Activated T-helper 2 cell treated with anti-CD3 and anti-CD28 coated beads, Interferon-gamma antibody, Interleukin-2, Interleukin-4, amounts not matched to agents 10 μg/mL and 5 μg/mL and 100 μg/mL, durations not matched to agents 14 hours and 24 hours and 36 hours (primary cell): ENCODE measurements at regions not wholly inside any gene's neighbourhood (a gene's known extent, or its start where the extent isn't known, plus 50 kb on each side); places are given as distances from the start of the nearest gene placed in this dataset.
"Not testable (repeated sequence)": the region's sequence is repeated elsewhere in the genome, so short reads cannot be mapped to it uniquely, and the experiment has no call there.

Experiments used
- DNase-seq: peaks from one replicate; pipeline ENCODE4 v3.0.0; 2021; ENCODE audit warnings: low spot score
- H3K27ac Mint-ChIP-seq: one replicate; pipeline ENCODE4 v1.8.0; 2021; ENCODE audit warnings: mixed read lengths
- H3K27me3 Mint-ChIP-seq: one replicate; pipeline ENCODE4 v1.8.0; 2021; ENCODE audit warnings: low read depth, mixed read lengths
- H3K36me3 Mint-ChIP-seq: one replicate; pipeline ENCODE4 v1.8.0; 2021; ENCODE audit warnings: low read depth, mixed read lengths
- H3K4me1 Mint-ChIP-seq: one replicate; pipeline ENCODE4 v1.8.0; 2021; ENCODE audit warnings: low read depth, mixed read lengths
- H3K4me3 Mint-ChIP-seq: one replicate; pipeline ENCODE4 v1.8.0; 2021; ENCODE audit warnings: low read depth, mild to moderate bottlenecking, moderate library complexity, mixed read lengths
- H3K9me3 Mint-ChIP-seq: one replicate; pipeline ENCODE4 v1.8.0; 2021; ENCODE audit warnings: mixed read lengths
- intact Hi-C: fragments of 100-400 bp; cut with micrococcal nuclease; formaldehyde crosslinking; loops from one replicate; pipeline ENCODE4 v1.15.1; 2023

DNA sequence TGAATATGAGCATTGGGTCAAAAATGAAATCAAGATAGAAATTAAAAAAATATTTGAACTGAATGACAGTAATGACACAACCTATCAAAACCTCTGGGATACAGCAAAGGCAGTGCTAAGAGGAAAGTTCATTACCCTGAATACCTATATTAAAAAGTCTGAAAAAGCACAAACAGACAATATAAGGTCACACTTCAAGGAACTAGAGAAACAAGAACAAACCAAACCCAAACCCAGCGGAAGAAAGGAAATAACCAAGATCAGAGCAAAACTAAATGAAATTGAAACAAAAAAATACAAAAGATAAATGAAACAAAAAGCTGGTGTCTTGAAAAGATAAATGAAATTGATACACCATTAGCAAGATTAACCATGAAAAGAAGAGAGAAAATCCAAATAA lies 140.5 kb upstream of the MAN1A1 start:
- peak overlapping the region; percentile 3 for H3K4me3 Mint-ChIP-seq
- peaks cover 22% of the 10 kb centered on the region for H3K4me1 Mint-ChIP-seq
- H3K27ac Mint-ChIP-seq, intact Hi-C loops, DNase-seq: not testable (repeated sequence)
- H3K36me3 Mint-ChIP-seq = peaks cover 22% of the 10 kb centered on the region
- H3K9me3 Mint-ChIP-seq = peaks cover 18% of the 10 kb centered on the region
- peaks cover 28% of the 10 kb centered on the region for H3K27me3 Mint-ChIP-seq

DNA sequence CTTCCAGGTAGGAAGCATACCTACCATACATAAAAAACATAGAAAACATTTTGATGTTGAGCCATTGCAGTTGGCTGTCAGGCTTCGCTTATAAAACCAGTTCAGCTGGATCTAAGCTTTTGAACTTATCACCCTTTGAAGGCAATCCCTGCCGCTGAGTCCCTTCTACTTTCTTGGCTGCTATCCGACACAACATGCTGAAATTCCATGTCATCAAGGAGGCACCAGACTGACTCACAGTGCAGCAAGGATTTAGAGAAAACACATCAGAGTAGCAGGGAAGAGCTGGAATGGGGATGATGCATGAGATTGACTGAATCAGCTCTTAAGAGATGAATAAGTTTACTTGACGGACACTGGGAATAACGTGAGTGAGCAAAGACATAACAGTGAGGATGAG lies 135.0 kb upstream of the MAN1A1 start:
- Mint-ChIP-seq H3K27ac (no peak overlapping the region), H3K9me3 (peaks cover 4% of the 10 kb centered on the region), H3K36me3 (peaks cover 17% of the 10 kb centered on the region)

DNA sequence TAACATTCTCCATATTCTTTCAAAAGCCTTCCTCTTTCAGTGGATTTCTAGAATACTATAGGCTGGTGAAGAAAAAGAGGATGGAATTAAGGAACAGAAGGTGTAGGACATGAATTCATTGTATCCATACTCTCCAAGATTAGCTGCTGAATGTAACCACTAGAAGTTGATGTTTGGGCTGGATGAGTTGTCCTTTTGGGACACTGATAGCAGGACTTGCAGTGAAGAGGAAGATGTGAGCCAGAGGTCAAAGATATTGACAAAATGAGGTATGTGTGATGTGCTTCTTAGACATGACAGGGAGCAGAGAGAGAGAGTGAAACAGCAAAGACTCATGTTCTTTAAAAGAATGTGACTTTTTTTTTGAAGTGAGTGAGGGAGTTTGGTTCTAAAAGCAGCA lies 134.3 kb upstream of the MAN1A1 start:
- H3K27me3 Mint-ChIP-seq = peaks cover 16% of the 10 kb centered on the region
- DNase-seq = no peak
- H3K36me3 Mint-ChIP-seq = peaks cover 11% of the 10 kb centered on the region
- intact Hi-C loops = no loop called here
- no peak overlapping the region for H3K4me3 Mint-ChIP-seq
- H3K4me1 Mint-ChIP-seq = peaks cover 1% of the 10 kb centered on the region
- H3K9me3 Mint-ChIP-seq = peaks cover 4% of the 10 kb centered on the region
- H3K27ac Mint-ChIP-seq = no peak overlapping the region

More for the DNA sequence above, 135.0 kb upstream of the MAN1A1 start:
- intact Hi-C loops = no loop called here
- no peak for DNase-seq
- Mint-ChIP-seq H3K4me3 (no peak overlapping the region), H3K27me3 (peaks cover 16% of the 10 kb centered on the region), H3K4me1 (peaks cover 7% of the 10 kb centered on the region)

DNA sequence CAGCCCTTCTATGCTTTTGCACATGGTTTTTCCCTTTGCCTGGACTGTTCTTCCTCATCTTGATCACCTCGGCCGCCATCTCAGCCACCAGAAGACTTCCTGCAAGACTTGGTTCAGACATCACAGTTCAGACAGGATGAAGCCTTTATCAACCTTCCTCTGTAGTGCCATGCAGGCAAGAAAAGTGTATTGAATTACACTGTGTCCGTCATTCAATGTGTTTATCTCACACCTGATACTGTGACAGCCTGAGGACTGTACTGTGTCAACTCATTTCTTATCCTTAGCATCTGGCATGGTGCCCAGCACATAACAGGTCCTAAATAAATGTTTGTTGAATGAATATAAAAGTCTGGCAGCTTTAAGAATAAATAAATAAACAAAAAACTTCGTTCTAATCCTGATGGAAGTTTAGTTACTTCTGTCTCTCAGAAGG lies 133.3 kb upstream of the MAN1A1 start:
- no peak for DNase-seq
- intact Hi-C loops = no loop called here
- no peaks in the 10 kb centered on the region for H3K4me1 Mint-ChIP-seq
- peaks cover 20% of the 10 kb centered on the region for H3K27me3 Mint-ChIP-seq
- peaks cover 7% of the 10 kb centered on the region for H3K36me3 Mint-ChIP-seq
- H3K9me3 Mint-ChIP-seq = peaks cover 4% of the 10 kb centered on the region
- no peak overlapping the region for H3K27ac Mint-ChIP-seq
- no peak overlapping the region for H3K4me3 Mint-ChIP-seq

DNA sequence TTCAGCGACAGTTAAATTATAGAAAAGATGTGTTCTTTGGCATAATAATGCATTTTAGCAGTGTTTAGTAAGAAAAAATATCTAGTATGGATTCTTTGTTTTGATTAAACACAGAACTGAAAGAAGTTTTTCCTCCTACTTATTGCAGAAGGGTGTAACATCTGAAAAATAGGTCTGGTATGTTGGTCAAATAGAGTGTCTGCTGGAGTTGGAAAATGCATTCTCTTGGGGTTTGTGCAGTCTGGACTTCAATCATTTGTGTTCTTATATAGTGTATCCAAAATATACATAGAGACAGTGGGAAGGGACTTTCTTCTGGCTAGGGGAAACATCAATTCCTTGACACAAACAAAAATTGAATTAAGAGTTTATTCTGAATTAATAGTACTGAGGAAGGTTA lies 132.4 kb upstream of the MAN1A1 start:
- no peak overlapping the region for H3K27ac Mint-ChIP-seq
- H3K4me1 Mint-ChIP-seq = no peaks in the 10 kb centered on the region
- intact Hi-C loops = no loop called here
- peaks cover 25% of the 10 kb centered on the region for H3K27me3 Mint-ChIP-seq
- no peaks in the 10 kb centered on the region for H3K36me3 Mint-ChIP-seq
- no peak overlapping the region for H3K4me3 Mint-ChIP-seq
- no peaks in the 10 kb centered on the region for H3K9me3 Mint-ChIP-seq
- DNase-seq = no peak

DNA sequence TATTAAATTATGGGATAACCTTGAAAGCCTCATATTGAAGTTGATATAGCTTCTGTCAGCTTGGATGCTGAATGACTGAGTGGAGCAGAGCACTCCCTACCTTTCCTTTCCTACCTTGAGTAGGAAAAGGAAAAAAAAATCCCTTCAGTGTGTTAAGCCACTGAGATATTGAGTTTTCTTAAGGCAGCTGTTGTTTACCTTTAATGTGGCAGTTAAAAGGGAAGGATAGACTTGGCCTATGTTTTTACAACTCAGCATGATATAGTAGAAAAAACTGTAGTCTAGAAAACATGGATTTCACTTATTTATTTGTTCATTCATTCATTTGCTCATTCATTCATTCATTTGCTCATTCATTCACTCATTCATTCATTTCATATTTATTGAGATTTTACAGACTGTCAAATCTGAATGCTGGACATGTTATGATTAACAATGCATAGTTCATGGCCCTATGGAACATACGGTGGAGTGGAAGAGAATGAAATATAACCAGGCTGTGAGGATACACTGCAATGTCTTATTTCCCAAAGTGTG lies 131.5 kb upstream of the MAN1A1 start:
- intact Hi-C loops = no loop called here
- H3K36me3 Mint-ChIP-seq = no peaks in the 10 kb centered on the region
- DNase-seq = no peak
- H3K9me3 Mint-ChIP-seq = no peaks in the 10 kb centered on the region
- peaks cover 4% of the 10 kb centered on the region for H3K4me1 Mint-ChIP-seq
- H3K27ac Mint-ChIP-seq = no peak overlapping the region
- no peak overlapping the region for H3K4me3 Mint-ChIP-seq
- H3K27me3 Mint-ChIP-seq = peaks cover 26% of the 10 kb centered on the region

DNA sequence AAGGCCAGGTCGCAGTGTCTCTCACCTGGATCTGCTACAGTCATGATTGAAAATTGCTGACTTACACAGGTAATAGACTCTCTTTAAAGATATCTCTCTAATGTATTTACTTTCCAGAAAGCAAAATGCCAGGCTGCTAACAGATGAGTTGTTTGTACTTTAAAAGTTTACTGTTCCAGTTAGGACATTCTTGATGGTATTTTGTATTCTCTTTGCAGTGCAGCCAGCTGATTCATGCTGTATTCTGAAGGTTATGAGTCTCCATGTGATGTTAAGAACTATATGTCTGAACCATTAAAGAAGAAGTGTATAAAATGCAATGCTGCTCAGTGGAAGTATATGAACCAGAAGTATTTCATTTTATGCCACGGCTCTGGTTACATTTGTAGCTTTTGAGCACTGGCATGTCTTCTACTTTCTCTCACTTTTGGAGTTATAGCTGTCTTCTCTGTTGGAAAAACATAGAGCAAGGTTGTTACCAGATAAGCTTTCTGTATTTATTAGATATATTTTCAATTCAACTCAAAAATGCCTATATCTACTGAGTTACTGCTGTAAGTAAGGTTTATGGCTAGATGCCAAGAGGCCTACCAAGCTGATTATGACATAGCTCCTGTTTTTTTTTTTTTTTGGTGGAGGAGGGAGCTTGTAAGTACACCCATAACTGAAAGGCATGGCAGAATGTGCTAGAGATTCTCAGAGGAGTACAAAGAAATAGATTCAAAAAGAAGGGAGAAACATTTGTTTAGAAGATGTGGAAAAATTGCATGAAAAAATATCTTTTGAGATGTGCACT lies 130.5 kb upstream of the MAN1A1 start:
- Mint-ChIP-seq H3K9me3 (no peaks in the 10 kb centered on the region), H3K4me1 (peaks cover 4% of the 10 kb centered on the region)
- intact Hi-C loops = no loop called here

DNA sequence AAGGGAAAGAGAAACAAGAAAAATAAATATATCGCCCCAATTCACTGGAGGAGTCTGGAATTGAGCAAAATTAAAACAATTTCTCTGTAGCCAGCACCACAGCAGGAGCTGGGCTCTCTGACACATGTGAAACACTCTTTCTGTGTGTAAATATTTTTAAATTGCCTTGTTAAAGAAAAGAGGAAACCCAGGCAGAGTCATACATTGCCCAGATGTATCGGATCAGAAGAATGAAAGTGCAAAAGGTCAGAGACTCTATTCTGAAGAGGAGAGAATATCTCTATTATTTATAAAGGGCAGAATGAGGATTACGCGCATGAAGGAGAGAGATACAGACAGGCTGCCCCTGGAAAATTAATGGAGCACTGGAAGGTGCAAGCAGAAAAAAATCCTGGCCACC lies 127.0 kb upstream of the MAN1A1 start:
- Mint-ChIP-seq H3K36me3 (no peaks in the 10 kb centered on the region), H3K27me3 (peaks cover 24% of the 10 kb centered on the region), H3K4me1 (peaks cover 4% of the 10 kb centered on the region), H3K27ac (no peak overlapping the region), H3K9me3 (peaks cover 4% of the 10 kb centered on the region), H3K4me3 (no peak overlapping the region)
- DNase-seq = no peak
- intact Hi-C loops = no loop called here

More for the DNA sequence above, 130.5 kb upstream of the MAN1A1 start:
- DNase-seq = no peak
- Mint-ChIP-seq H3K27me3 (peaks cover 28% of the 10 kb centered on the region), H3K27ac (no peak overlapping the region), H3K4me3 (no peak overlapping the region), H3K36me3 (no peaks in the 10 kb centered on the region)

DNA sequence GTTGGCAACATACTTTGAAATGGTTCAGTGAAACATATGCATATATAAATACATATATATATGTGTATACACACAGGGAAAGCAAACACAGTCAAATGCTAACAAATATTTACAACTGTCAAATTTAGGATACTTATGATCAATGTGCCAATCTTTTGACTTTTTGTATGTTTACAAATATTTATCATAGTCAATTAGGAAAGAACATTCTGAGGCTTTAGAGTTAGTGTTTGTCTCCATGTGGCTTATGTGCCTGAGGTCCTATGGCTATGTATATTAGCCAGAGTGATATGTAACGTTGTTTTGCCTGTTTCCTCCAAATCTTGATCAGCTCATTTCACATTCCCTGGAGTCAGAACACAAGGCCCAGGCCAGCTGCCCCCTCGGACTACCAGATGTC lies 126.5 kb upstream of the MAN1A1 start:
- H3K27ac Mint-ChIP-seq = no peak overlapping the region
- peaks cover 9% of the 10 kb centered on the region for H3K9me3 Mint-ChIP-seq
- peaks cover 9% of the 10 kb centered on the region for H3K4me1 Mint-ChIP-seq
- no peak overlapping the region for H3K4me3 Mint-ChIP-seq
- H3K36me3 Mint-ChIP-seq = peaks cover 5% of the 10 kb centered on the region
- peaks cover 24% of the 10 kb centered on the region for H3K27me3 Mint-ChIP-seq
- intact Hi-C loops = no loop called here
- no peak for DNase-seq

DNA sequence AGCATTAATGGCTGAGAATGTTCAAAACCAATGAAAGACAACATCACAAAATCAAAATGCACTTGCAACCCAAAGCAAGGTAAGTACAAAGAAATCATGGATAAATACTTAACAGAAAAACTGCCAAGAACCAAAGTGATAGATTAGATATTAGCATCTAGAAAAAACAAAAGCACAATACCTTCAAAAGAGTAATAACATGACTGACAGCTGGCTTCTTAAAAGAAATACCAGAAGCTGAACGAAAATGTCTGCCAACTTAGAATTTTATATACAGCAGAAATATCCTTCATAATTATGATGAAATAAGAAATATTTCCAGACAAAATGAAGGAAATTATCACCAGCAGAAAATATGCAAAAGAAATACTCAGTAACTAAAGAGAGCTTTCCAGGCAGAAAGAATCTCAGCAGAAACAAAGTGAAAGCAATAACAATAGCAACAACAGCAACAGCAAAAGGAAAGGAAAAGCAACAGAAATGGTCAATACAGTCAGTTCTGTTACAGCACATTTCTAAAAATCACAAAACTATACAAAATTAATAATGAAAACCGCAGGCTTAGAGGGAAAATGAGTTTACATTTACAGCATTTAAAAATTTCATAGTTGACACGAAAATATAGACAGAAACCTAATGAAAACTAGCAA lies 121.5 kb upstream of the MAN1A1 start:
- no peak for DNase-seq
- Mint-ChIP-seq H3K4me1 (peaks cover 26% of the 10 kb centered on the region), H3K4me3 (peak overlapping the region; percentile 5), H3K9me3 (peaks cover 15% of the 10 kb centered on the region), H3K36me3 (peaks cover 15% of the 10 kb centered on the region), H3K27me3 (peaks cover 9% of the 10 kb centered on the region), H3K27ac (no peak overlapping the region)
- intact Hi-C loops = no loop called here

DNA sequence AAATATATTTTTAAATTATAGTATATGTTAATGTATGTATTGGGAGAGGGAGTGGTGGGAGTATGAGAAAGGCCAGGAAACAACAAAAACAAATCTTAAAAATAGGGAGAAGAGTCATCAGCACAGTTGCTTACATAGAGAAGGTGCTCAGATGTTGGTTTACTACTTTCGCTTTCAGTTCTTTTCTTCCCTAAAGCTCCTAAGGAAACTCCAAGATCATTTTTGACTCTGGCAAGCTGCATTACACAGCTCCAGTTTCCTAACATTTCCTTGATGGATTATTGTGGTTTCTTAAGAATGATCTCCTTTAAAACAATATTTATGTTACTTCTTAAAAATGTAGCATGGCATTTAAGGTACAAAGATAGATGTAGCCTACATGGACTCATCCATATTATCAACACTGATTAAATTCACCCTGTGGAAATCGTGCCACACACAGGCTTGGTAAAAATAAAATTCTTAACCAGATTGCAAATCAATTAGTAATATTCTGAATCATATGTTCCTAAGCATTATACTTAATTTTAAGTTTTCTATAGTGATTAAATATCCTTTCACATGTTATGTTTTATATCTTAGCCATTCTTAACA lies 118.0 kb upstream of the MAN1A1 start:
- Mint-ChIP-seq H3K27ac (no peak overlapping the region), H3K36me3 (peaks cover 39% of the 10 kb centered on the region), H3K4me1 (peaks cover 49% of the 10 kb centered on the region), H3K27me3 (no peaks in the 10 kb centered on the region), H3K9me3 (peaks cover 21% of the 10 kb centered on the region), H3K4me3 (no peak overlapping the region)
- no peak for DNase-seq
- intact Hi-C loops = no loop called here

DNA sequence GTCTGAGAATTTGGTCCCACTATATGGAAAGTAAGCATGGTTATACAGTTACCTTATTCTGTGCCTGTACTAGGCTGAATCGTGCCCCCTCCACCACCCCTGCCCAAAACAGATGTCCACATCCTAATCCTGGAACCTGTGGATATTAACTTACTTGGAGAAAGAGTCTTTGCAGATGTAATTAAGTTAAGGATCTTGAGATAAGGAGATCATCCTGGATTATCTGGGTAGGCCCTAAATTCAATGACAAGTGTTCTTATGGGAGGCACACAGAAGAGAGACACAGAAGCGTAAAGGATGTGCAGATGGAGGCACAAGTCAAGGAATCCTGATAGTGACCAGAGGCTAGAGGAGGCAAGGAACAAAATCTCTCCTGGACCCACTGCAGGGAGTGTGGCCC lies 116.7 kb upstream of the MAN1A1 start:
- Mint-ChIP-seq H3K27me3 (no peaks in the 10 kb centered on the region), H3K4me1 (peaks cover 55% of the 10 kb centered on the region), H3K4me3 (no peak overlapping the region), H3K9me3 (peaks cover 25% of the 10 kb centered on the region), H3K36me3 (peaks cover 46% of the 10 kb centered on the region), H3K27ac (no peak overlapping the region)
- DNase-seq = no peak
- intact Hi-C loops = no loop called here
